Activated naive CD4-positive, alpha-beta T cell treated with anti-CD3 and anti-CD28 coated beads, Interleukin-2, amount 50 U/mL, for 72 hours (primary cell): ENCODE measurements at regions not wholly inside any gene's neighbourhood (a gene's known extent, or its start where the extent isn't known, plus 50 kb on each side); places are given as distances from the start of the nearest gene placed in this dataset.

ENCODE experiments used
- ATAC-seq, 2 donors: fragments of 150-1000 bp; cut with Tn5 transposase; 2 replicates each; pipeline ENCODE4 v1.10.0; 2021; ENCODE audit warnings: mild to moderate bottlenecking in 2 of 2, moderate library complexity in 2 of 2
- DNase-seq, 2 donors: peaks; one replicate each; pipeline ENCODE4 v3.0.0; 2021 to 2022; ENCODE audit warnings: low spot score in 2 of 2
- H3K27ac Mint-ChIP-seq, 2 donors: one replicate each; pipeline ENCODE4 v1.8.0; 2022; ENCODE audit warnings: mild to moderate bottlenecking in 2 of 2, mixed read lengths in 2 of 2
- H3K36me3 Mint-ChIP-seq, 2 donors: one replicate each; pipeline ENCODE4 v1.8.0; 2022; ENCODE audit warnings: mixed read lengths in 2 of 2
- H3K9me3 Mint-ChIP-seq, 2 donors: one replicate each; pipeline ENCODE4 v1.8.0; 2022; ENCODE audit warnings: mixed read lengths in 2 of 2

DNA sequence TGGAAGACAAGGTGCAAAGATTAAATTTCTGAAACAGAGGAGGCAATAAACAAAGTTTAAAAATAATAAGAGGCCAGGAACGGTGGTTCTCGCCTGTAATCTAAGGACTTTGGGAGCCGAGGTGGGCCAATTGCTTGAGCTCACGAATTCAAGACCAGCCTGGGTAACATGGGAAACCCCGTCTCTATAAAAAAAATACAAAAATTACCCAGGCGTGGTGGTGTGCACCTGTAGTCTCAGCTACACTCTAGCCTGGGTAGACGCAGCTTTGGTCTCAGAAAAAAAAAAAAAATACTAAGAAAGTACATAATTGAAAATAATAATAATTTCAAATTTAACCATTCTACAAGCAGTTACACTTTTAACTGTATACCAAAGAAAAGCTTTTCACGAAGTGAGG, 744.6 kb upstream of the POU3F3 start:
- no peaks in the 10 kb centered on the region for H3K36me3 Mint-ChIP-seq
- no peaks in the 10 kb centered on the region for H3K9me3 Mint-ChIP-seq
- DNase-seq (no peak), ATAC-seq (no peak)
- no peak overlapping the region for H3K27ac Mint-ChIP-seq

- ATAC-seq (no peak), DNase-seq (no peak)
- H3K9me3 Mint-ChIP-seq, result peaks cover 6% of the 10 kb centered on the region in 2 donors
- H3K27ac Mint-ChIP-seq, result no peak overlapping the region
- H3K36me3 Mint-ChIP-seq, result no peaks in the 10 kb centered on the region
Measured at GRCh38 chr2:104118889-104119288, 735.0 kb upstream of the POU3F3 start.

GRCh38 chr2:104120171-104120570, 733.7 kb upstream of the POU3F3 start:
- DNase-seq, result no peak
- no peak for ATAC-seq
- no peaks in the 10 kb centered on the region for H3K36me3 Mint-ChIP-seq
- H3K27ac Mint-ChIP-seq, result no peak overlapping the region
- H3K9me3 Mint-ChIP-seq, result peaks cover 6 to 12% of the 10 kb centered on the region in 2 donors

DNA sequence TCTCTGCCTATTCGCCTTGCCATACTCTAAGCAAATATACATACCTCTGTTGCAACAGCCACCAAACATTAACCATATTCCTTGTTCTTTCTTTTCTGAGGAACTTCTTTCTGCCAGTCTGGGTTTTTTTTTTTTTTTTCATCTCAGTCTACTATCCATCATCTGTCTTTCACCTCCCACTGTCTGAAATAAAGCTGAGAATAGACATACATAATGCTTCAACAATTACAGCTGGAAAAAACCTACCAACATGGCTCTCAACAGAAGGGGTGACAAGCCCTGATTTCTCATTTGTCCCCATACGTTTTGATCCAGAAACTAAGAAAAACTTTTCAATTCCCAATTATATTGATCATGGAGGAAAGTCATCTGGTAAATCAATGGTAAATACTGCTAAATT, 728.8 kb upstream of the POU3F3 start:
- Mint-ChIP-seq H3K36me3 (peaks cover 0 to 7% of the 10 kb centered on the region in 2 donors), H3K27ac (no peak overlapping the region), H3K9me3 (peaks cover 17 to 18% of the 10 kb centered on the region in 2 donors)
- no peak for ATAC-seq
- DNase-seq, result no peak

GRCh38 chr2:104127049-104127770, 726.7 kb upstream of the POU3F3 start:
- ATAC-seq (no peak), DNase-seq (no peak)
- Mint-ChIP-seq H3K9me3 (peaks cover 18 to 20% of the 10 kb centered on the region in 2 donors), H3K36me3 (peaks cover 0 to 7% of the 10 kb centered on the region in 2 donors), H3K27ac (no peak overlapping the region)

GRCh38 chr2:104140361-104140760, 713.6 kb upstream of the POU3F3 start:
- peaks cover 12 to 20% of the 10 kb centered on the region in 2 donors for H3K9me3 Mint-ChIP-seq
- no peak overlapping the region for H3K27ac Mint-ChIP-seq
- ATAC-seq (no peak), DNase-seq (no peak)
- H3K36me3 Mint-ChIP-seq, result no peaks in the 10 kb centered on the region

DNA sequence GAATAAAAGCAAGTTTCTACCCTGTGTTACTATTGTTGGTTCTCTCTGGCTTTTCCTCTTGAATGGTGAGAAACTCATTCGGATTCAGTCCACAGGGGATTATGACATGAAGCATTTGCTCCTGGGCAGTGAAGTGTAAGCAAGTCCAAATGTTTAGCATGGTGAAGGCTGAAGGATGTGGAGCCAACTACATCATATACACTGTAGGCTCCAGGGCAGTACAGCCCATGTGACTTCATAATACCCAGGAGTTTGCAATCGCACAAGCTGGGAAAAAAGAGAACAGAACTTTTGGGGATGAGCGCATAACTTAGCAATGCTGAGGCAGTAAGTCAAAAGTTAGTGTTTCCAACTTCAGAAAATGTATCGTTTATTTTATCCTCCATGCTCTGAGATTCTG, 695.7 kb upstream of the POU3F3 start:
- DNase-seq (no peak), ATAC-seq (no peak)
- Mint-ChIP-seq H3K27ac (no peak overlapping the region), H3K36me3 (no peaks in the 10 kb centered on the region), H3K9me3 (peaks cover 0 to 10% of the 10 kb centered on the region in 2 donors)

DNA sequence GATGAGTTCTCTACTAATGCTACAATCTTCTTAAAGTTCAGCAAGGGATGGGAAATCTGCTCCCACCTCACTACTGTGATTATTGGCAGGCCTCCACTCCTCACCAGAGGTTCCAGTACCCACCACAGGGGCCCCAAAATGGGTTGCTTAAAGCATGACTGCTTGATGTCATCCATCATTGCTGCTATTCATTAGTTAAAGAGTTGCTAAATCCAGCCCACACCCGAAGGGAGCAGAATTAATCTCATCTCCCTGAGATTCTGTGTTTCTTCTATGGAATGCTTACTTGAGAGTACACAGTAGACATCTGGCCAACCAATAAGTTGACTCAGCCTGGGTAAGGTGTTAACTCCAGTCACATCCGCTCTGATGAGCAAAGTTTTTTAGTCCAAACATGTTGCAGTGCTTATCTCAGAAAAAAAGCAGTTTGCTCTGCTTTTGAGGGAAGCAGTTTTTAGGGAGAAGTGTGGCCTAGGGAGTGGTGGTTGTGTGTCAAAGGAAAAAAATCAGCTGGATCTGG, 690.2 kb upstream of the POU3F3 start:
- Mint-ChIP-seq H3K9me3 (peaks cover 5 to 7% of the 10 kb centered on the region in 2 donors), H3K36me3 (no peaks in the 10 kb centered on the region), H3K27ac (no peak overlapping the region)
- ATAC-seq (no peak), DNase-seq (no peak)

- no peak for ATAC-seq
- Mint-ChIP-seq H3K36me3 (no peaks in the 10 kb centered on the region), H3K27ac (no peak overlapping the region), H3K9me3 (peaks cover 5 to 7% of the 10 kb centered on the region in 2 donors)
- no peak for DNase-seq
Measured at GRCh38 chr2:104164721-104165252, 689.1 kb upstream of the POU3F3 start.

GRCh38 chr2:104177179-104177578, 676.7 kb upstream of the POU3F3 start:
- Mint-ChIP-seq H3K9me3 (peaks cover 13 to 24% of the 10 kb centered on the region in 2 donors), H3K27ac (no peak overlapping the region), H3K36me3 (peaks cover 0 to 19% of the 10 kb centered on the region in 2 donors)
- ATAC-seq (no peak), DNase-seq (no peak)

GRCh38 chr2:104179644-104180043, 674.3 kb upstream of the POU3F3 start:
- Mint-ChIP-seq H3K36me3 (peaks cover 0 to 19% of the 10 kb centered on the region in 2 donors), H3K27ac (no peak overlapping the region), H3K9me3 (peaks cover 20 to 35% of the 10 kb centered on the region in 2 donors)
- no peak for DNase-seq
- no peak for ATAC-seq

GRCh38 chr2:104200533-104201168, 653.3 kb upstream of the POU3F3 start:
- no peak overlapping the region for H3K27ac Mint-ChIP-seq
- H3K36me3 Mint-ChIP-seq, result no peaks in the 10 kb centered on the region
- DNase-seq (no peak), ATAC-seq (no peak)
- peaks cover 9 to 11% of the 10 kb centered on the region in 2 donors for H3K9me3 Mint-ChIP-seq

DNA sequence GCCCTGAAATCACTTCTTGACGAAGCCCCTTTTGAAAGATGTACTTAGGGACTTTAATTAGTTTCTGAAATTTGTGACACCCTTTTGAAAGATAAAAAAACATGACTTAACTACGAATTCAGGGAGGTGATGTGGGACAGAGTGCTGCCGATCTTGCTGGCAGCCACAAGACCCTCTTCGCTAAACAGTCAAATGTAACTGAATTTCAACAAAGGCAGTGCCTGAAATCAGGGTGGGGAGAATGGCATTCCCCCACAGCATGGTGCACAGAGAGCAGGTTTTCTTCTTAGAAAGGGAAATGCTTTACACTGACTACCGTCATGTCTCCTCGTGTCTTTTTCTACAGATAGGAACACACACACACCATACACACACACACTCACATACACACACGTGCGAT, 640.2 kb upstream of the POU3F3 start:
- DNase-seq (no peak), ATAC-seq (no peak)
- Mint-ChIP-seq H3K36me3 (no peaks in the 10 kb centered on the region), H3K9me3 (peaks cover 0 to 12% of the 10 kb centered on the region in 2 donors), H3K27ac (no peak overlapping the region)

- ATAC-seq (no peak), DNase-seq (no peak)
Measured at GRCh38 chr2:104215269-104216161, 638.4 kb upstream of the POU3F3 start.

DNA sequence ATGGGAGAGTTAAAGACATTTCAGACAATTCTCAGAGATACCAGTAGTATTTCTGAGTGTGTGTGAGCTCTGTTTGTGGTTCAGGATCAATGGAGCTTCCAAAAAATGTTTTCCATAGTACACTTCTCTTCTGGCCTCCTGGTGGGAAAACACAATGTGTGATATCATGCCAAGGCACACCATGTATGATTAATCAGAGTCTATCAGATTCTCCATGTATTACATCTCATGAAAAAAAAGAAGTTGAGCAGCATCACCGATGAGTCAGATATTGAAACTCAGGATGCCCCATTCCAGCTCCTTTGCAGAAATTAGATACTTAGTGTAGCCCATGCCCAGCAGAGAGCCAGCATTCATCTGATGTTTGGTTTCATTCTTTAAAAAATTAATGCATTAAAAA, 620.3 kb upstream of the POU3F3 start:
- H3K36me3 Mint-ChIP-seq, result no peaks in the 10 kb centered on the region

More at GRCh38 chr2:104215269-104216161, 638.4 kb upstream of the POU3F3 start:
- peaks cover 0 to 12% of the 10 kb centered on the region in 2 donors for H3K9me3 Mint-ChIP-seq
- H3K36me3 Mint-ChIP-seq, result no peaks in the 10 kb centered on the region
- H3K27ac Mint-ChIP-seq, result no peak overlapping the region

GRCh38 chr2:104236491-104236890, 617.4 kb upstream of the POU3F3 start:
- no peak overlapping the region for H3K27ac Mint-ChIP-seq
- ATAC-seq, result no peak

More for the DNA sequence above, 620.3 kb upstream of the POU3F3 start:
- no peak for DNase-seq
- H3K27ac Mint-ChIP-seq, result no peak overlapping the region
- peaks cover 24 to 34% of the 10 kb centered on the region in 2 donors for H3K9me3 Mint-ChIP-seq
- no peak for ATAC-seq

More at GRCh38 chr2:104236491-104236890, 617.4 kb upstream of the POU3F3 start:
- Mint-ChIP-seq H3K9me3 (peaks cover 27 to 39% of the 10 kb centered on the region in 2 donors), H3K36me3 (peaks cover 6 to 16% of the 10 kb centered on the region in 2 donors)
- DNase-seq, result no peak
